HG02588 (cell line): ENCODE measurements at regions not wholly inside any gene's neighbourhood (a gene's known extent, or its start where the extent isn't known, plus 50 kb on each side); places are given as distances from the start of the nearest gene placed in this dataset.

Source experiments
- ATAC-seq: cut with Tn5 transposase; IDR thresholded peaks from one replicate; pipeline ENCODE4 v1.9.1; 2021; ENCODE audit warnings: mild to moderate bottlenecking, moderate library complexity; ENCODE audit not compliant: unreplicated experiment

DNA sequence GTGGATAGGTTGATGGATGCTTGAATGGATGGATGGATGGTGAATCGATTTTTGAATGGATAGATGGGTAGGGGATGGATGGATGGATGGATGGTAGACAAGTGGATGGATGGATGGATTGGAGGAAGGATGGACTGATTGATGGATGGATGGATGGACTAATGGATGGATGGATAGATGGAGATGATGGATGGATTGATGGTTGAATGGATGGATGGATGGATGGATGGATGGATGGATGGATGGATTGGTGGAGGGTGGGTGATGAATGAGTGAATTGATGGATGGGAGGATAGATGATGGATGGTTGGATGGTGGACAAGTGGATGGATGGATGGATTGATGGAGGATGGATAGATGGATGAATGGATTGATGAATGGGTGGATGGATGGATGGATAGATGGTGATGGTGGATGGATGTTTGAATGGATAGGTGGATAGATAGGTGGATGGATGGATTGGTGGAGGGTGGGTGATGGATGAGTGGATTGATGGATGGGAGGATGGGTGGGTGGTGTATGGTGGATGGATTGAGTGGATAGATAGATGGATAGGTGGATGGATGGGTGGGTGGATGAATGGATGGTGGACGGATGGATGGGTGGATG is 1140.9 kb downstream of the BRD1 start:
- no peak for ATAC-seq

- no peak for ATAC-seq
Observed at GRCh38 chr22:48685767-48686166, 1141.9 kb downstream of the BRD1 start.

- no peak for ATAC-seq
Observed at GRCh38 chr22:48683640-48684039, 1144.0 kb downstream of the BRD1 start.

- ATAC-seq: no peak
Observed at GRCh38 chr22:48682504-48682903, 1145.2 kb downstream of the BRD1 start.

- ATAC-seq: no peak
Observed at GRCh38 chr22:48680601-48681000, 1147.1 kb downstream of the BRD1 start.

DNA sequence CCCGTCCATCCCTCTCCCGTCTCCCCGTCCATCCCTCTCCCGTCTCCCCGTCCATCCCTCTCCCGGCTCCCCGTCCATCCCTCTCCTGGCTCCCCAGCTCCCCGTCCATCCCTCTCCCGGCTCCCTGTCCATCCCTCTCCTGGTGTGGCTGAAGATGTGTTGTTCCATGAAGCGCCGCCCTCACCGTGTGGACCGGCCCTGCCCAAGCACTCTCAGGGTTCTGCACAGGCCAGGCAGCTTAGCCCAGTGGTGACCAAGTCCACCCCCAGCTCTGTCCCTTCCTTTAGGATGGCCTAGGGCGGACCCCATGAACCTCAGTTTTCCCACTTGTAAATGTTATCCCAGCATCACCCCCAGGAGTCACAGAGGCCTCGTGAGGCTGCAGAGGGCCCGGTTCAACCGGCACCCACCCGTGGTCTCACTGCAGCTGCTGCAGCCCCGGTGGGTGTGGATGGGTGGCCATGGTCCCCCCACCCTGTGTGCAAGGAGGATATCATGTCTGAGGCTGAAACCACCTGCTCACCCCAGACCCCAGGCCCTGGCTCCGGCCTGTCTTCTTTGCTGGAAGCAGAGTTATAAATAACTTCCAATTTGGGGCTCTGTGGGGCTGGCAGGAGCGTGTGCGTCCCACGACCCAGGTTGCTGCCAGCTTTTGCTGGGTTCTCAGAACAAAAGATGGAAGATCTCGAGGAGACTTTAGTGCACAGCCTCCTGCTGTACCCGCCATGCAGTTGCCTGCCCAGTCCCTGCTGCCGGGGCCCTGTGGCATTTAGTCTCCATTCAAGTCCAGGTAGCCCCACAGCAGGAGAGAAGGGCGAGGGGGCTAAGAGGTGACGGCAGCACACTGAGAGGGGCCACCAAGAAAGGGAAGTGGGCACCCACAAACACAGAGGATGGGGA is 1147.8 kb downstream of the BRD1 start:
- ATAC-seq: no peak

GRCh38 chr22:48678171-48679135 is 1149.2 kb downstream of the BRD1 start:
- no peak for ATAC-seq

GRCh38 chr22:48677621-48678020 is 1150.1 kb downstream of the BRD1 start:
- ATAC-seq: no peak

DNA sequence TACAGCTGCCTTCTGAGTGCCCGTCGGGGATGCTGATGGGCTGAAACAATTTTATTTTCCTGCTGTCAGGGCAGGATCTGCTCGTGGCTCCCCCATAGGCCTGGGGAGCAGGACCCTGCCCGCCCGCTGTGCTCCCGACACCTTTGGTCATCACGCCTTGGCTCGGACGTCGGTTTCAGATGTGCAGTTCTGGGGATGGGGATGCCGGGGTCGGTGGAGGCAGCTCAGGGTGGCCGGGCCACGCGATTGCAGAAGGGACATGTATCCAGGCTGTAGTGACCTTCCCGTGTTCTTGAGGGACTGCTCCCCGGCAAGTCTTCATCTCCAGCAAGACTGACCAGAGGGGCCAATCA is 1150.5 kb downstream of the BRD1 start:
- no peak for ATAC-seq

DNA sequence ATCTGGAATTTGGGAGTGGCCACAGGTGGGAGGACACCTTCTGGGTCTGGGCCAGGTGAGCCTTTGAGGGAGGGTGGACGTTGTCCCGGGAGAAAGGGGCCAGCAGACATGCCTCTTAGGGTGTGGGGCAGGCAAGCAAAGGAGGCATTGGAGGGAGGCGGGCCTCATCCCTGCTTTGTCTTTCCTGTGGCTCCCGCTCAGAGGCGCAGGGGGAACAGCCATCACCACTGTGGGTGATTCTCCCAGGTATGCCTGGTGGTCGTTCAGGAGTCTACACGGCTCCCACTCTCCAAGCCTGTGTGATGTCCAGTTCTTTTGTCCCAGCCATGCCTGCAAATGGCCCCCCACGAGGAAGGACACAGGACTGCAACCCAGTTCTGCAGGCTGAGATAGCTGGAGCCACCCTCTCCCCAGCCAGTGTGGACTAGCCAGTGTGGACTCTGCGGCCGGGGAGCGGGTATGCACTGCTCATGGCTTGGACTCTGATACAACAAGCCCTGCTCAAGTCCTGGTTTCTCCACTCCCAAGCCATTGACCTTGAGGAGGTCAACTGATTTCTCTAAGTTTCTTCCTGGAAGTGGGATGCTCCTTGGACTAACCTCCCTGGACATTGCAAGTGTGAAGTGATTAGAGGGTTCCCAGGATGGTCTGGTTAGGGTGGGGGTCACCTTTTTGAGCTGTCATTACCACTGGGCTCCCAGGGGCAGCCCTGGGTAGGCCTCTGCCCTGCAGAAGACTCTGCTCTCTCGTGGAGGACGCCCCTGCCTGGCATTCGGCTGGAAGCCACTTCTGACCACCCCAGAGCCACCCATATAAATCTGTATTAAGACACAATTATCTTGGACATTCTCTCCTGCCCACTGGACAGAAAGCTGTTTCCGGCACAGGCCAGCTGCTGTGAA is 1151.2 kb downstream of the BRD1 start:
- ATAC-seq: no peak

- ATAC-seq: no peak
Observed at GRCh38 chr22:48675830-48676145, 1151.9 kb downstream of the BRD1 start.

DNA sequence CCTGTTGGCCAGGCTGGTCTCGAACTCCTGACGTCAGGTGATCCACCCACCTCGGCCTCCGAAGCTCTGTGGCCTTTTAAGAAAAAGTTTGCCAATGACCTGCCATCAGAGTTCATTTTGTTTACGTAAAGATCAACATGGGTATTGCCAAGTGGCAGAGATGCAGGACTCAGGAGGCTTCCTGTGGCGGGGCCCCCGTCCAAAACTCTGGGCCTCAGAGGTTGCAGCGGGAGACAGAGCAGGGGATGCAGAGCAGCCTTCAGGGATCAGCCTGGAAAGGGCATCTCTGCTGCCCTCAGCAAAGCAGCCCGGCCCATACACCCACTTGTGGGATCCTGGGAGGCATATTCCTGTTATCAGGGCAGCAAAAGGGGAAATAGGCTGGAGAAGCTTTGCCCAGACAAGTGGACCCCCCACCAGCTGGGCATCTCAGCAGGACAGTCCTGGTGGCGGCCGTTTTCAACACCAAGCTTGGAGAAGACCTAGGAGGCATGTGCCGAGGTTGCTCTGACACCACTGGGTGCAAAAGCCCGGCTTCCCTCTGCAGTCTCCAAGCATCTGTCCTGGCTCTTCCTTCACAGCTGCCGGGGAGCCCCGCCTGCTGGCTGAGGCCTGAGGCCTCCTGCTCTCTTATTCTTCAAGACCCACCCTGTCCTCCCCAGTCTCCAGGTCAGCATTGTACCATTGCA is 1152.4 kb downstream of the BRD1 start:
- no peak for ATAC-seq

DNA sequence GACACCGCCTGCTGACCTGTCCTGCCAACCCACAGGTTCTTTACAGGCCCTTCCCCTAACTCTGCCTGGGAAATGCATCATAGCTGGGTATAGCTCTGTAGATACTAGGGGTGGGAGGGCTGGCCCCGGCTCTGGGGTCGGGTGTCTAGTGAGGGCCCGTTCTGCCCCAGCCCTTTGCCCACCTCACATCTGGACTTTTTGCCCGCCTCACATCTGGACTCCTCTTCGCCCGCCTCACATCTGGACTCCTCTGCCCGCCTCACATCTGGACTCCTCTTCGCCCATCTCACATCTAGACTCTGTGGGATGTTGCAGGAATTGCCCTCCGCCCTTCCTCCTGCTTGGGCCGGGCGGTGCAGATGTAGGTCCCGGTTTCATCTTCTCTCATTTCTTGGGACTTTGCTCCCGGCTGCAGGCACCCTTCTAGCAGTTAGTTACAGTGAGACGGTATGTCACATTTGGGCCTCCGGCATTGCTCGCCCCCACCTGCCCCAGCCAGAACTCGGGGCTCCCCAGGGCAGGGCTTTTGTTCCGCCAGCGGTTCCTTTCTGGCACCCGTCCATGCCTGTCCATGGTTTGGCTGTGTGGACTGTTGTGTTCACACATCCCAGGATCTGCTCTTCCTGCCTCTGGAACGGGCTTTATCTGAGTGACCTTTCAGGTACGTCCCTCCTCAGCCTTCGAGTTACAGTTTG is 1153.7 kb downstream of the BRD1 start:
- no peak for ATAC-seq

DNA sequence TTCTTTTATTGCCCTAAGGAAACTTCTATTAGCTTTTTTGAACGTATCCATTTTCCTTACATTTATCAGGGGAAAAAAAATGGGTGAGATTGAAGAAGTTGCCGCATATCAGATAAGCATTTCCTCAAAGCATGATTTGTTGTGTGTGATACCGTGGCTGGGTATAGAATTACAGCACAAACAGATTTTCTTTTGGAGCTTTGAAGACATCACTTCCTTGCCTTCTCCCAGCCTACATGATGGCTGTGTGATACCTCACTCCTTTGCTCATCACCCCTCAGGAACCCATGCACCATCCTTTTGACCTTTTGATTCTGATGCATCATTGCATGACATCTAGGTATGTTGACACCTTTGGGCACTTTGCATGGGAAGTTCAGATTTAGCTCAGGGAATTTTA is 1155.3 kb downstream of the BRD1 start:
- no peak for ATAC-seq

GRCh38 chr22:48670731-48671130 is 1156.9 kb downstream of the BRD1 start:
- no peak for ATAC-seq

GRCh38 chr22:48669986-48670716 is 1157.5 kb downstream of the BRD1 start:
- ATAC-seq: no peak

- ATAC-seq: no peak
Observed at GRCh38 chr22:48669226-48669625, 1158.4 kb downstream of the BRD1 start.

DNA sequence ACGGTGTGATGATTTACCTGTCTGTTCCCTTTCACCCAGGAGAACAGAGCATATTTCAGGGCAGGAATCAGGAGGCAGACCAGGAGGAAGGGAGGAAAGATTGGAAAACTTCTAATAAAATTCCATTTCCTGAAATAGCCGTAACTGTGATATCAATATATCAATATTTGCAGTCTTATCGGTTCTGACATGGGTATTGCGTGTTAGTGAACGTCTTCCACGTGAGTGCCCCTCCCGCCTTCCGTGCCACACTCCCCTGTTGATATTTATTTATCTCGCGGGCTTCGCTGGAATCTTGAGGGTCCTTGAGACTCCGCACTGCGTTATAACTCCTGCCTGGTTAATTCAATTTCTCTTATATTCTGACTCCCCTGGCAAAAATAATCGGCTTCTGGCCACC is 1160.4 kb downstream of the BRD1 start:
- ATAC-seq: no peak

DNA sequence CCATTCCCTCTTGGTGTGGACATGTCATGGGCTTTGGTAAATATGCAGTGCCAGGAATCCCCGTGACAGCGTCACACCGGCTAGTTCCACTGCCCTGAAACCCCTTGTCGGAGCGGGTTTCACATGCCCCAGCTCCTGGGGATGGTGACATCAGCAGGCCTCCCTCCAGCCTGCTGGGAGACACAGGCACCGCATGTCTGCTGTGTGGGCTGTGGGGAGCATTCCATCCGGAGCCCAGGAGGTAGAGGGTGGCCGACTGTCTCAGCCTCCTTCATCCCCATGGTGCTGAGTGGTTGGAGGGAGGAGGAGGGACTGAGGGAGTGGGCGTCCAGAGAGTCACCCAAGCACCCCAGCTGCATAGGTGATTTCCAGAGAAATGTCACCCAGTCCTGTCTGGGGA is 1161.1 kb downstream of the BRD1 start:
- no peak for ATAC-seq
